Mucosa of descending colon (tissue), 3 donors: ENCODE measurements at regions not wholly inside any gene's neighbourhood (a gene's known extent, or its start where the extent isn't known, plus 50 kb on each side); places are given as distances from the start of the nearest gene placed in this dataset.

ENCODE experiments used
- ATAC-seq: fragments of 200-7000 bp; cut with Tn5 transposase; one replicate; pipeline ENCODE4 v1.9.1; 2020; ENCODE audit warnings: mild to moderate bottlenecking, moderate library complexity
- DNase-seq, 3 donors: peaks; one replicate each; pipeline ENCODE4 v3.0.0-alpha.2; 2020
- H3K36me3 ChIP-seq: fragments of 200-600 bp; one replicate; pipeline ENCODE4 v1.8.0; 2021; ENCODE audit warnings: low read depth, mild to moderate bottlenecking
- H3K4me1 ChIP-seq: fragments of 200-600 bp; one replicate; pipeline ENCODE4 v1.8.0; 2021; ENCODE audit warnings: low read depth, mild to moderate bottlenecking
- H3K4me3 ChIP-seq: fragments of 200-600 bp; one replicate; pipeline ENCODE4 v1.8.0; 2021; ENCODE audit warnings: mild to moderate bottlenecking
- H3K9me3 ChIP-seq: fragments of 200-600 bp; one replicate; pipeline ENCODE4 v1.8.0; 2021; ENCODE audit warnings: mild to moderate bottlenecking
- intact Hi-C, 2 donors: fragments of 100-400 bp; cut with DNase I in 1 of 2; cut with micrococcal nuclease in 1 of 2; formaldehyde crosslinking; loops; one replicate each; pipeline versions ENCODE4 v1.11.0 to v1.11.1; 2022; cut with DNase I, micrococcal nuclease
- TF ChIP-seq, protein P1 (sequence below): fragments of 200-600 bp; IDR thresholded peaks from one replicate; pipeline ENCODE4 v1.8.0; 2022; ENCODE audit warnings: antibody characterized with exemption, mild to moderate bottlenecking
- donor health status: DM: no; HTN: no; CAD: no; lungs with moderate emphysema.
- donor health status: DM: no; HTN: no; CAD: no.
- donor health status: DM: no; HTN: yes; CAD: no.

DNA sequence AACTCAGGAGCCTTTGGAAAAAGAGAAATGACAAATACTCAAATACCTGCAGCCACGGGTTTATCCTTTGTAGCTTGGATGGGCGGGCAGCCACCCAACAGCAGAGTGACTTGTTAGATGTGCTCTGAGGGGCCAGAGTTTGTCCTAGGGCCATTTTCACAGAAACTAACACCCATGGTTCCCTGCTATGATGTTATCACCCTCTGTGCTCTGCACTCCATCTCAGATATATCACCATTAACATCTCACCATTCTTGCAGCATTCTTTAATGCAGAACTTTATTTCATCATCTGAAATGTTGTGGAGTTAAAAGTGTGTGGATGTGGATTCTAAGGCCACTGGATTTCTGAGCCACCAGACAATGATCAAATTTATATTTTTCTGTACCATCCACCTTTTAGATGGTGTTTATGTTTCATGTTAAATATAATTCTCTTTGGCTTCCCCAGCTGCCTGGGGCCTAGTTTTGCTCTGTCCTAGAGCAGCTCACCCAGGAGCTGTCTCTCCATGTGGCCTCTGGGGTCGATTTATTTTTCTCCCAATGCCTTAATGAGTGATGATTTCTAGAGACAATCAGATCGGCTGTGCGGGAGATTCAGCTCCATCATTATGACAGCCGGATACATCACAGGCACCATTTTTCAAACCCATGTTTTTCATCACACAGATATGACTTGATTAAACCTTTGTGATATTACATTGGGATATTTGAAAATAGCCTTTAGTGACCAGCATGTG, 380.8 kb downstream of the BCOR start:
- no peak for ATAC-seq
- intact Hi-C loops: no loop called here
- H3K4me3 ChIP-seq: no peak overlapping the region
- no peaks in the 10 kb centered on the region for H3K9me3 ChIP-seq
- H3K4me1 ChIP-seq: no peaks in the 10 kb centered on the region
- H3K36me3 ChIP-seq: no peaks in the 10 kb centered on the region
- TF ChIP-seq, protein P1, sequence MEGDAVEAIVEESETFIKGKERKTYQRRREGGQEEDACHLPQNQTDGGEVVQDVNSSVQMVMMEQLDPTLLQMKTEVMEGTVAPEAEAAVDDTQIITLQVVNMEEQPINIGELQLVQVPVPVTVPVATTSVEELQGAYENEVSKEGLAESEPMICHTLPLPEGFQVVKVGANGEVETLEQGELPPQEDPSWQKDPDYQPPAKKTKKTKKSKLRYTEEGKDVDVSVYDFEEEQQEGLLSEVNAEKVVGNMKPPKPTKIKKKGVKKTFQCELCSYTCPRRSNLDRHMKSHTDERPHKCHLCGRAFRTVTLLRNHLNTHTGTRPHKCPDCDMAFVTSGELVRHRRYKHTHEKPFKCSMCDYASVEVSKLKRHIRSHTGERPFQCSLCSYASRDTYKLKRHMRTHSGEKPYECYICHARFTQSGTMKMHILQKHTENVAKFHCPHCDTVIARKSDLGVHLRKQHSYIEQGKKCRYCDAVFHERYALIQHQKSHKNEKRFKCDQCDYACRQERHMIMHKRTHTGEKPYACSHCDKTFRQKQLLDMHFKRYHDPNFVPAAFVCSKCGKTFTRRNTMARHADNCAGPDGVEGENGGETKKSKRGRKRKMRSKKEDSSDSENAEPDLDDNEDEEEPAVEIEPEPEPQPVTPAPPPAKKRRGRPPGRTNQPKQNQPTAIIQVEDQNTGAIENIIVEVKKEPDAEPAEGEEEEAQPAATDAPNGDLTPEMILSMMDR: no peak
- DNase-seq: no peak

DNA sequence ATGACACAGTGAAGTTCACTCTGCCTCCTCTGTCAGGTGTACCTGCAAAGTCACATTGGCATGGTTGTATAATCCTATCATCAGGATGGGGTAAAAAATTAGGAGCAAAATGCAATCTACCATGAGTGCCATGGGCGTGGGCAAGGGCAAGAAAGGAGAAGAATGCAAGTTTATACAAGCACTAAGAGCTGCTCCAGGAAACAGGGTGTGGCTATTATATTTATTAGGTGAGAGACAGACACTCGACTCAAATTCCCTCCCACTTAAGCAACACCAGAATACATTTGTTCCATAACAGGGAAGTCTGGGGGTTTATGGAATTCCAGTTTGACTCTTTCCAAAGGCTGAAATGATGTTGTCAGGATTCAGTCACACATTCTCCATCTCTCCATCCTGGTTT, 378.8 kb downstream of the BCOR start:
- DNase-seq (no peak), ATAC-seq (no peak)
- Histone ChIP-seq H3K9me3 (no peaks in the 10 kb centered on the region), H3K4me3 (no peak overlapping the region), H3K36me3 (no peaks in the 10 kb centered on the region), H3K4me1 (no peaks in the 10 kb centered on the region)
- intact Hi-C loops: no loop called here
- TF ChIP-seq, protein P1: no peak

DNA sequence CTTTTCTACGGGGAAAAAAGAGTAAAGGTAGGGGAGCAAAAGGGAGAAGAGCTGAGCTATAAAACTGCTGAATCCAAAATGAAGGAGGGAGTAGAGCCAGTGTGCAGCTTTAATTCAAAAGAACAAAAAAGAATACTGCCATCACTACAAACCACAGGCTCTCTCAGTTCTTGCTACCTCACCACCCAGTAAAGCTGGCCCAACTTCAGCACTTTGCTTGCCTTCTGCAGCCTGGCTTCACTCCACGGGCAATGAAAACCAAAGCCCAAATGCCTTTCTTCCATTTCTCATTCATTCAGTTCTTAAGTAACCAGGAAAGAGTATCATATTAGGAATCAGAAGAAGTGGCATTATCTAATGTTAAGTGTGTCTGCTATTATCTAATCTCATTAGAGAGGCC, 376.8 kb downstream of the BCOR start:
- TF ChIP-seq, protein P1: no peak
- H3K4me1 ChIP-seq: no peaks in the 10 kb centered on the region
- intact Hi-C loops: no loop called here
- H3K36me3 ChIP-seq: no peaks in the 10 kb centered on the region
- no peak overlapping the region for H3K4me3 ChIP-seq
- no peaks in the 10 kb centered on the region for H3K9me3 ChIP-seq
- ATAC-seq (no peak), DNase-seq (no peak)

DNA sequence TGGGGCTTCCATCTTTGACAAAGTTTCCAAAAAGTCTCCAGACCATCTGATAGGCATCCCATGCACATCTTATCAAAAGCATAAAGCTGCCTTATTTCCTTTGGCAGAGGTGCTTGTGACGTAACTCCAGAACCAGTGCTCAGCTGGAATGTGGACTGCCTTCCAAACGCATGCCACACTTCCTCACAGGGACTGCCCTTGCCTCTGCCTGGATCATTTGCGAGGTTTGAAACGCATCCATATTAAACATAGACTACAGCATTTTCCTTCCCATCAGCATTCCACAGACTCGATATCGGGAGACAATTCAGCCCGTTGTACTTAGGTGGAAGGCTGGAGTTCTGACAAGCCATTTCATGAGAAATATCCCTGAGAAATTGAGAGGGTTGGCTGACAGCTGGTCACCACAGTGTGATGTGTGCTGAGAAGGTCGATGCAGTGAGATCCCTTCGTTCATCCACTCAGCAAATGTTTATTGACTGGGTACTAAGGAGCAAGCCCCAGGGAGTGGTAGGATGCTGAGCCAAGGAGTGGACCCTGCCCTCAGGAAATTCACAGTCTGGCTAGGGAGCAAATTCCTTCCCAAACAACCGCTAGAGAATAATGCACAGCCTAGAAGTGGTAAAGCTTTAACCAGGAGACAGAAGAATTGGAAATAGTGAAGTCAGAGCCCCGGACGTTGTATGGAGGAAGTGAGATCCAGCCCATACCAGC, 376.0 kb downstream of the BCOR start:
- Histone ChIP-seq H3K4me3 (no peak overlapping the region), H3K9me3 (no peaks in the 10 kb centered on the region), H3K36me3 (no peaks in the 10 kb centered on the region), H3K4me1 (no peaks in the 10 kb centered on the region)
- DNase-seq (no peak), ATAC-seq (peak; percentile 54)
- TF ChIP-seq, protein P1: no peak
- intact Hi-C loops: no loop called here

DNA sequence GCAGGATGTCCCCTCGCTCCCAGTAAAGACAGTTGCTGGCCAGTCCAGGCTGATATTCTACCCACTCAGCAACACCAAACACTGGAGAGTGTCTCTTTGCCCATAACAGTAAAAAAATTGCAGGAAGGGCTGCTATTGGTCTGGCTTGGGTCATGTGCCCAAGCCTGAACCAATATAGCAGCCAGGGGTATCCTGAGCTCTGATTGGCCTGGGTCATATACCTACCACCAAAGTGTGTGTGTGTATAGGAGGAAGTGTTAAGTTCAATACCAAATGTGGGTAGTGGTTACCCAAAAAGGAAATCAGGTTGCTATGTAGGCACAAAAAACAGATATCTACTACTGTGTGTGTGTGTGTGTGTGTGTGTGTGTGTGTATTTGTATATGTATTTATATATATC, 373.2 kb downstream of the BCOR start:
- no peak for DNase-seq
- TF ChIP-seq, protein P1: no peak
- ATAC-seq: peak; percentile 32
- Histone ChIP-seq H3K4me3 (no peak overlapping the region), H3K9me3 (no peaks in the 10 kb centered on the region), H3K4me1 (no peaks in the 10 kb centered on the region), H3K36me3 (no peaks in the 10 kb centered on the region)
- intact Hi-C loops: no loop called here
